GM12878 (cell line): ENCODE measurements at regions not wholly inside any gene's neighbourhood (a gene's known extent, or its start where the extent isn't known, plus 50 kb on each side); places are given as distances from the start of the nearest gene placed in this dataset.

Source experiments
- ATAC-seq: fragments of 200-7000 bp; cut with Tn5 transposase; 3 replicates; pipeline ENCODE4 v1.9.1; 2020; ENCODE audit warnings: mild to moderate bottlenecking, moderate library complexity
- BruUV-seq: library from RNA; stranded (reverse); fragments of 400-500 nt; replicated peaks from 2 replicates; lab custom pipeline; 2021; lab: Mats Ljungman, UMichigan
- CTCF ChIA-PET: fragments of 300-600 bp; sonication (Branson Sonifier 250); formaldehyde crosslinking; extraction: SDS; loops from one replicate; lab custom pipeline; 2021; ENCODE audit warnings: inconsistent platforms; lab: Yijun Ruan, JAX
- POLR2A ChIA-PET: fragments of 350-600 bp; formaldehyde crosslinking; extraction: SDS; loops from one replicate; lab custom pipeline; 2021; ENCODE audit warnings: inconsistent platforms; lab: Charles Lee
- RAD21 ChIA-PET: fragments of 300-600 bp; sonication (Branson Sonifier 250); formaldehyde crosslinking; loops from one replicate; lab custom pipeline; 2023; ENCODE audit warnings: antibody characterized with exemption; ENCODE audit not compliant: unreplicated experiment; lab: Charles Lee
- SMC1A ChIA-PET: fragments of 300-600 bp; sonication (Branson Sonifier 250); formaldehyde crosslinking; loops from one replicate; lab custom pipeline; 2023; ENCODE audit not compliant: unreplicated experiment, uncharacterized antibody; lab: Charles Lee
- DNase-seq: peaks from one replicate; pipeline ENCODE4 v3.0.0-alpha.2; 2011; ENCODE audit warnings: low read depth, low spot score
- FAIRE-seq: peaks from 3 replicates; lab custom pipeline; 2011; peaks lifted over from hg19 to GRCh38; lab: Jason Lieb, UNC
- H2AFZ ChIP-seq: 2 replicates; pipeline ENCODE4 v1.6.0; 2011; ENCODE audit warnings: low read depth, low read length, control low read depth; ENCODE audit not compliant: control insufficient read depth
- H3K27ac ChIP-seq: 2 replicates; pipeline ENCODE4 v1.5.1; 2011; ENCODE audit warnings: control low read depth; ENCODE audit not compliant: control insufficient read depth, insufficient read depth
- H3K27me3 ChIP-seq, 2 experiments: replicated peaks in 1 of 2; 2 replicates each; pipeline versions ENCODE4 v1.6.0 to v1.6.1; 2011; ENCODE audit warnings: low read length in 1 of 2; ENCODE audit not compliant: control insufficient read depth in 2 of 2, insufficient read depth in 2 of 2
- H3K36me3 ChIP-seq, 2 experiments: 2 replicates each; pipeline ENCODE4 v1.5.1; 2011; ENCODE audit warnings: low read length in 1 of 2; ENCODE audit not compliant: control insufficient read depth in 2 of 2, insufficient read depth in 2 of 2
- H3K4me1 ChIP-seq: 2 replicates; pipeline ENCODE4 v1.6.1; 2011; ENCODE audit warnings: mild to moderate bottlenecking, low read length, moderate library complexity, mixed read lengths; ENCODE audit not compliant: control insufficient read depth, insufficient read depth
- H3K4me2 ChIP-seq: 2 replicates; pipeline ENCODE4 v1.6.0; 2011; ENCODE audit warnings: control low read depth; ENCODE audit not compliant: control insufficient read depth, insufficient read depth
- H3K4me3 ChIP-seq: fragments of 200-600 bp; sonication (generic); 2 replicates; pipeline ENCODE4 v1.5.1; 2016
- H3K79me2 ChIP-seq: 2 replicates; pipeline ENCODE4 v1.6.0; 2011; ENCODE audit warnings: low read length; ENCODE audit not compliant: control insufficient read depth, insufficient read depth
- H3K9ac ChIP-seq: 2 replicates; pipeline ENCODE4 v1.8.0; 2011; ENCODE audit warnings: low read length, control low read depth, mixed read lengths; ENCODE audit not compliant: control insufficient read depth, insufficient read depth
- H3K9me3 ChIP-seq: replicated peaks from 3 replicates; pipeline ENCODE4 v1.5.1; 2011; ENCODE audit warnings: mild to moderate bottlenecking, low read length; ENCODE audit not compliant: control insufficient read depth, insufficient read depth
- H4K20me1 ChIP-seq: 2 replicates; pipeline ENCODE4 v1.6.0; 2011; ENCODE audit not compliant: control insufficient read depth, insufficient read depth
- EP300 ChIP-seq, 2 experiments: fragments of 150-350 bp in 1 of 2; IDR thresholded peaks; 2 replicates each; pipeline ENCODE4 v1.6.1; 2011 to 2012; ENCODE audit warnings: low read depth in 2 of 2, low read length in 2 of 2, borderline replicate concordance in 1 of 2, improper control_type of control experiment in 1 of 2, inconsistent platforms in 1 of 2; ENCODE audit not compliant: control insufficient read depth in 1 of 2
- GABPA ChIP-seq: IDR thresholded peaks from 2 replicates; pipeline ENCODE4 v1.6.1; 2014; ENCODE audit warnings: antibody characterized with exemption, low read depth, mild to moderate bottlenecking, inconsistent platforms
- IKZF1 ChIP-seq: fragments of 450-650 bp; conservative IDR thresholded peaks from 2 replicates; pipeline ENCODE4 v1.6.1; 2017; ENCODE audit warnings: antibody characterized with exemption, mild to moderate bottlenecking
- KDM1A ChIP-seq: fragments of 200-600 bp; sonication (generic); IDR thresholded peaks from 2 replicates; pipeline ENCODE4 v1.6.1; 2016; ENCODE audit warnings: borderline replicate concordance
- RELA ChIP-seq: fragments of 450-650 bp; IDR thresholded peaks from 2 replicates; pipeline ENCODE4 v1.8.0; 2014; ENCODE audit warnings: borderline replicate concordance; ENCODE audit not compliant: partially characterized antibody
- STAT3 ChIP-seq: IDR thresholded peaks from 2 replicates; pipeline ENCODE4 v1.6.1; 2011; ENCODE audit warnings: low read depth, low read length, improper control_type of control experiment
- SUZ12 ChIP-seq: fragments of 200-600 bp; sonication (generic); IDR thresholded peaks from one replicate; pipeline ENCODE4 v1.6.1; 2018; ENCODE audit warnings: antibody characterized with exemption, mild to moderate bottlenecking; ENCODE audit not compliant: unreplicated experiment
- TAF1 ChIP-seq: IDR thresholded peaks from 2 replicates; pipeline ENCODE4 v1.6.1; 2011; ENCODE audit warnings: mild to moderate bottlenecking, low read depth, low read length, borderline replicate concordance
- YY1 ChIP-seq: IDR thresholded peaks from 2 replicates; pipeline ENCODE4 v1.6.1; 2011; ENCODE audit warnings: low read depth, mild to moderate bottlenecking, low read length
- ZNF207 ChIP-seq: fragments of 450-650 bp; IDR thresholded peaks from 2 replicates; pipeline ENCODE4 v1.6.1; 2014; ENCODE audit warnings: antibody characterized with exemption, mild to moderate bottlenecking, borderline replicate concordance
- ZNF384 ChIP-seq: IDR thresholded peaks from 2 replicates; pipeline ENCODE4 v1.6.1; 2012; ENCODE audit warnings: low read depth, mild to moderate bottlenecking, low read length, improper control_type of control experiment, borderline replicate concordance
- WGBS: methylation state at CpG from one replicate; pipeline ENCODE4 v1.1.6; 2016; ENCODE audit warnings: low lambda C conversion rate; ENCODE audit not compliant: insufficient replicate concordance, insufficient coverage; ENCODE audit errors: missing lambda C conversion rate; 5-methylcytosine and 5-hydroxymethylcytosine counted together
- in situ Hi-C: fragments of 300-500 bp; cut with MboI; formaldehyde crosslinking; loops from 9 replicates; pipeline ENCODE4 v1.14.3; 2018; ENCODE audit warnings: mixed read lengths
- intact Hi-C: fragments of 100-400 bp; cut with micrococcal nuclease; formaldehyde crosslinking; loops from one replicate; pipeline ENCODE4 v1.14.2; 2022; ENCODE audit not compliant: unreplicated experiment
- TF ChIP-seq, protein P1 (sequence below): IDR thresholded peaks from 2 replicates; pipeline ENCODE4 v1.6.1; 2011; ENCODE audit warnings: borderline replicate concordance, low read depth, mild to moderate bottlenecking, moderate library complexity, low read length; ENCODE audit not compliant: insufficient read depth, poor library complexity, severe bottlenecking

DNA sequence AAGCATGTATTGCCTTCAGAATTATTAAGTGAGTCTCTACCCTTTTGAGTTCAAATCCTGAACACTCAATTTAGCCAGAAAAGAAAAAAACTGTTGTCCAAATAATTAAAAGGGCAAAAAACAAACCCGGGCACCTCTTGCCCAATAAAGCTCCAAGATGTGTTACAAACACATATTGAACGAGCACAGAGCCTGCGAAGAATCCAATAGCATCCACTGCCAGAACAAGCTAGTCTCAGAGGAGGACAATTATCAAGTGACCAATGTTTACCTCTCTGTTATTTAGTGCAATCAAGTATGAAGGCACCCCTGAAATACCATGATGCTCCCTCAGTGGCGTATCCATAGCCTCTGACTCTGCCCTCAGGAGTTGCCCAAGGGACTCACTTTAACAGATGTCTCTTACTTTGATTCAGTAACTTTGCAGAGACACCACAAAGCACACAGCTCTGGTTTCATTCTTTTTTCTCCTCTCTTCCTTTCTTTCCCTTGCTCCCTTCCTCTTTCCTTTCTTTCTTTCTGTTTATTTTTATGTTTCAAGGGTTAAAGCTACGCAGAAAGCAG is 93.5 kb upstream of the SPATS2L start:
- intact Hi-C loops, result no loop called here
- H3K27me3 ChIP-seq, result no peaks in the 10 kb centered on the region; a peak in 1 of 4 replicates
- FAIRE-seq, result no peak
- DNase-seq, result no peak
- in situ Hi-C loops, result no loop called here
- ChIA-PET RAD21 (no interaction called here), POLR2A (no interaction called here), CTCF (interaction anchor here (1.3 kb wide), 1 partner anchor 269 kb away, joined by 3 read pairs; no protein-coding TSS in a partner anchor), SMC1A (no interaction called here)
- TF ChIP-seq ZNF207 (no peak), STAT3 (no peak), ZNF384 (no peak), YY1 (no peak), SUZ12 (no peak), EP300 (IDR thresholded peaks at IDR 0.05; ENCODE audit: borderline replicate concordance in 1 of 2, control insufficient read depth in 1 of 2, low read depth in 2 of 2, low read length in 2 of 2) (no peak), GABPA (no peak), RELA (no peak), KDM1A (no peak), IKZF1 (no peak), TAF1 (no peak)
- TF ChIP-seq, protein P1, sequence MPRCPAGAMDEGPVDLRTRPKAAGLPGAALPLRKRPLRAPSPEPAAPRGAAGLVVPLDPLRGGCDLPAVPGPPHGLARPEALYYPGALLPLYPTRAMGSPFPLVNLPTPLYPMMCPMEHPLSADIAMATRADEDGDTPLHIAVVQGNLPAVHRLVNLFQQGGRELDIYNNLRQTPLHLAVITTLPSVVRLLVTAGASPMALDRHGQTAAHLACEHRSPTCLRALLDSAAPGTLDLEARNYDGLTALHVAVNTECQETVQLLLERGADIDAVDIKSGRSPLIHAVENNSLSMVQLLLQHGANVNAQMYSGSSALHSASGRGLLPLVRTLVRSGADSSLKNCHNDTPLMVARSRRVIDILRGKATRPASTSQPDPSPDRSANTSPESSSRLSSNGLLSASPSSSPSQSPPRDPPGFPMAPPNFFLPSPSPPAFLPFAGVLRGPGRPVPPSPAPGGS, result no peak
- H3K9me3 ChIP-seq, result no peaks in the 10 kb centered on the region
- no peaks in the 10 kb centered on the region for H3K4me1 ChIP-seq
- H3K79me2 ChIP-seq, result no peaks in the 10 kb centered on the region
- no TSS peak for BruUV-seq
- no peaks in the 10 kb centered on the region for H3K36me3 ChIP-seq
- H3K4me3 ChIP-seq, result no peak overlapping the region
- H3K9ac ChIP-seq, result no peak overlapping the region
- H3K4me2 ChIP-seq, result no peak overlapping the region
- no peaks in the 10 kb centered on the region for H4K20me1 ChIP-seq
- no peak for ATAC-seq
- H2AFZ ChIP-seq, result no peak overlapping the region
- no peak overlapping the region for H3K27ac ChIP-seq
- WGBS, result 17% methylated on average over 5 of the region's 5 CpGs
